GM12878 (cell line): ENCODE measurements at regions not wholly inside any gene's neighbourhood (a gene's known extent, or its start where the extent isn't known, plus 50 kb on each side); places are given as distances from the start of the nearest gene placed in this dataset.

ENCODE experiments used
- ATAC-seq: fragments of 200-7000 bp; cut with Tn5 transposase; 3 replicates; pipeline ENCODE4 v1.9.1; 2020; ENCODE audit warnings: mild to moderate bottlenecking, moderate library complexity
- BruUV-seq: library from RNA; stranded (reverse); fragments of 400-500 nt; replicated peaks from 2 replicates; lab custom pipeline; 2021; lab: Mats Ljungman, UMichigan
- CTCF ChIA-PET: fragments of 300-600 bp; sonication (Branson Sonifier 250); formaldehyde crosslinking; extraction: SDS; loops from one replicate; lab custom pipeline; 2021; ENCODE audit warnings: inconsistent platforms; lab: Yijun Ruan, JAX
- POLR2A ChIA-PET: fragments of 350-600 bp; formaldehyde crosslinking; extraction: SDS; loops from one replicate; lab custom pipeline; 2021; ENCODE audit warnings: inconsistent platforms; lab: Charles Lee
- RAD21 ChIA-PET: fragments of 300-600 bp; sonication (Branson Sonifier 250); formaldehyde crosslinking; loops from one replicate; lab custom pipeline; 2023; ENCODE audit warnings: antibody characterized with exemption; ENCODE audit not compliant: unreplicated experiment; lab: Charles Lee
- SMC1A ChIA-PET: fragments of 300-600 bp; sonication (Branson Sonifier 250); formaldehyde crosslinking; loops from one replicate; lab custom pipeline; 2023; ENCODE audit not compliant: unreplicated experiment, uncharacterized antibody; lab: Charles Lee
- DNase-seq: peaks from one replicate; pipeline ENCODE4 v3.0.0-alpha.2; 2011; ENCODE audit warnings: low read depth, low spot score
- FAIRE-seq: peaks from 3 replicates; lab custom pipeline; 2011; peaks lifted over from hg19 to GRCh38; lab: Jason Lieb, UNC
- H2AFZ ChIP-seq: 2 replicates; pipeline ENCODE4 v1.6.0; 2011; ENCODE audit warnings: low read depth, low read length, control low read depth; ENCODE audit not compliant: control insufficient read depth
- H3K27ac ChIP-seq: 2 replicates; pipeline ENCODE4 v1.5.1; 2011; ENCODE audit warnings: control low read depth; ENCODE audit not compliant: control insufficient read depth, insufficient read depth
- H3K27me3 ChIP-seq, 2 experiments: replicated peaks in 1 of 2; 2 replicates each; pipeline versions ENCODE4 v1.6.0 to v1.6.1; 2011; ENCODE audit warnings: low read length in 1 of 2; ENCODE audit not compliant: control insufficient read depth in 2 of 2, insufficient read depth in 2 of 2
- H3K36me3 ChIP-seq, 2 experiments: 2 replicates each; pipeline ENCODE4 v1.5.1; 2011; ENCODE audit warnings: low read length in 1 of 2; ENCODE audit not compliant: control insufficient read depth in 2 of 2, insufficient read depth in 2 of 2
- H3K4me1 ChIP-seq: 2 replicates; pipeline ENCODE4 v1.6.1; 2011; ENCODE audit warnings: mild to moderate bottlenecking, low read length, moderate library complexity, mixed read lengths; ENCODE audit not compliant: control insufficient read depth, insufficient read depth
- H3K4me2 ChIP-seq: 2 replicates; pipeline ENCODE4 v1.6.0; 2011; ENCODE audit warnings: control low read depth; ENCODE audit not compliant: control insufficient read depth, insufficient read depth
- H3K4me3 ChIP-seq: fragments of 200-600 bp; sonication (generic); 2 replicates; pipeline ENCODE4 v1.5.1; 2016
- H3K79me2 ChIP-seq: 2 replicates; pipeline ENCODE4 v1.6.0; 2011; ENCODE audit warnings: low read length; ENCODE audit not compliant: control insufficient read depth, insufficient read depth
- H3K9ac ChIP-seq: 2 replicates; pipeline ENCODE4 v1.8.0; 2011; ENCODE audit warnings: low read length, control low read depth, mixed read lengths; ENCODE audit not compliant: control insufficient read depth, insufficient read depth
- H3K9me3 ChIP-seq: replicated peaks from 3 replicates; pipeline ENCODE4 v1.5.1; 2011; ENCODE audit warnings: mild to moderate bottlenecking, low read length; ENCODE audit not compliant: control insufficient read depth, insufficient read depth
- H4K20me1 ChIP-seq: 2 replicates; pipeline ENCODE4 v1.6.0; 2011; ENCODE audit not compliant: control insufficient read depth, insufficient read depth
- BMI1 ChIP-seq: fragments of 450-650 bp; IDR thresholded peaks from 2 replicates; pipeline ENCODE4 v1.6.1; 2016; ENCODE audit warnings: mild to moderate bottlenecking, moderate library complexity, borderline replicate concordance
- CBFB ChIP-seq: IDR thresholded peaks from 2 replicates; pipeline ENCODE4 v1.6.1; 2016; ENCODE audit warnings: antibody characterized with exemption, low read depth
- CHD1 ChIP-seq: IDR thresholded peaks from 2 replicates; pipeline ENCODE4 v1.6.1; 2012; ENCODE audit warnings: low read depth, low read length, improper control_type of control experiment
- FOS ChIP-seq: IDR thresholded peaks from 3 replicates; pipeline ENCODE4 v1.6.1; 2011; ENCODE audit warnings: borderline replicate concordance; ENCODE audit not compliant: insufficient read length; ENCODE audit errors: extremely low read depth
- IKZF1 ChIP-seq: fragments of 450-650 bp; conservative IDR thresholded peaks from 2 replicates; pipeline ENCODE4 v1.6.1; 2017; ENCODE audit warnings: antibody characterized with exemption, mild to moderate bottlenecking
- IRF5 ChIP-seq: fragments of 450-650 bp; IDR thresholded peaks from 2 replicates; pipeline ENCODE4 v1.6.1; 2017; ENCODE audit warnings: borderline replicate concordance
- KLF5 ChIP-seq: fragments of 450-650 bp; IDR thresholded peaks from 2 replicates; pipeline ENCODE4 v1.6.1; 2014; ENCODE audit warnings: mild to moderate bottlenecking; ENCODE audit not compliant: partially characterized antibody
- MYC ChIP-seq: IDR thresholded peaks from 2 replicates; pipeline ENCODE4 v1.6.1; 2011; ENCODE audit warnings: mild to moderate bottlenecking, low read length, moderate library complexity, inconsistent platforms; ENCODE audit not compliant: insufficient read depth, insufficient replicate concordance, insufficient read length, severe bottlenecking
- POLR2A ChIP-seq: IDR thresholded peaks from 2 replicates; pipeline ENCODE4 v1.6.1; 2011; ENCODE audit warnings: low read depth, mild to moderate bottlenecking, low read length
- RCOR1 ChIP-seq: conservative IDR thresholded peaks from 2 replicates; pipeline ENCODE4 v1.6.1; 2012; ENCODE audit warnings: low read depth, low read length, improper control_type of control experiment
- SKIL ChIP-seq: fragments of 450-650 bp; IDR thresholded peaks from 2 replicates; pipeline ENCODE4 v1.6.1; 2017; ENCODE audit warnings: mild to moderate bottlenecking, low read depth, inconsistent platforms; ENCODE audit not compliant: poor library complexity, severe bottlenecking
- ZBTB40 ChIP-seq: fragments of 450-650 bp; IDR thresholded peaks from 2 replicates; pipeline ENCODE4 v1.6.1; 2016; ENCODE audit warnings: mild to moderate bottlenecking, moderate library complexity, borderline replicate concordance
- ZZZ3 ChIP-seq: IDR thresholded peaks from 2 replicates; pipeline ENCODE4 v1.6.1; 2011; ENCODE audit warnings: low read depth; ENCODE audit not compliant: control insufficient read depth, insufficient read length
- WGBS: methylation state at CpG from one replicate; pipeline ENCODE4 v1.1.6; 2016; ENCODE audit warnings: low lambda C conversion rate; ENCODE audit not compliant: insufficient replicate concordance, insufficient coverage; ENCODE audit errors: missing lambda C conversion rate; 5-methylcytosine and 5-hydroxymethylcytosine counted together
- in situ Hi-C: fragments of 300-500 bp; cut with MboI; formaldehyde crosslinking; loops from 9 replicates; pipeline ENCODE4 v1.14.3; 2018; ENCODE audit warnings: mixed read lengths
- intact Hi-C: fragments of 100-400 bp; cut with micrococcal nuclease; formaldehyde crosslinking; loops from one replicate; pipeline ENCODE4 v1.14.2; 2022; ENCODE audit not compliant: unreplicated experiment
- TF ChIP-seq, protein P1 (sequence below): IDR thresholded peaks from 2 replicates; pipeline ENCODE4 v1.6.1; 2012; ENCODE audit warnings: low read depth, low read length, improper control_type of control experiment

- no peak for ATAC-seq
- no TSS peak for BruUV-seq
Observed at GRCh38 chr2:103809941-103810441, 1043.9 kb upstream of the POU3F3 start.

More at GRCh38 chr2:103809941-103810441, 1043.9 kb upstream of the POU3F3 start:
- H3K4me2 ChIP-seq = no peak overlapping the region
- DNase-seq = no peak
- no peak for TF ChIP-seq MYC
- TF ChIP-seq ZZZ3 = no peak
- TF ChIP-seq CBFB = no peak
- no peak for TF ChIP-seq SKIL
- no peak for TF ChIP-seq IRF5
- TF ChIP-seq KLF5 = no peak
- TF ChIP-seq RCOR1 = no peak
- TF ChIP-seq BMI1 = no peak
- TF ChIP-seq CHD1 = no peak
- no peak for TF ChIP-seq FOS
- TF ChIP-seq, protein P1, sequence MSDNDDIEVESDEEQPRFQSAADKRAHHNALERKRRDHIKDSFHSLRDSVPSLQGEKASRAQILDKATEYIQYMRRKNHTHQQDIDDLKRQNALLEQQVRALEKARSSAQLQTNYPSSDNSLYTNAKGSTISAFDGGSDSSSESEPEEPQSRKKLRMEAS = no peak
- TF ChIP-seq POLR2A = no peak
- TF ChIP-seq ZBTB40 = no peak
- no peak for TF ChIP-seq IKZF1
- ChIA-PET POLR2A (no interaction called here), CTCF (no interaction called here), SMC1A (no interaction called here), RAD21 (no interaction called here)
- H3K36me3 ChIP-seq = no peaks in the 10 kb centered on the region
- intact Hi-C loops (no loop called here), in situ Hi-C loops (no loop called here)
- H3K4me3 ChIP-seq = no peak overlapping the region
- no peaks in the 10 kb centered on the region for H4K20me1 ChIP-seq
- no peaks in the 10 kb centered on the region for H3K79me2 ChIP-seq
- H3K27ac ChIP-seq = no peak overlapping the region
- H3K4me1 ChIP-seq = no peaks in the 10 kb centered on the region
- H3K9me3 ChIP-seq = no peaks in the 10 kb centered on the region
- no peaks in the 10 kb centered on the region for H3K27me3 ChIP-seq
- WGBS = 27% methylated on average over 7 of the region's 7 CpGs
- no peak overlapping the region for H3K9ac ChIP-seq
- no peak for FAIRE-seq
- no peak overlapping the region for H2AFZ ChIP-seq
